GM06990 (cell line): ENCODE measurements at regions not wholly inside any gene's neighbourhood (a gene's known extent, or its start where the extent isn't known, plus 50 kb on each side); places are given as distances from the start of the nearest gene placed in this dataset.

Experiments
- DNase-seq: peaks from one replicate; pipeline ENCODE4 v3.0.0-alpha.2; 2011; ENCODE audit not compliant: insufficient read length; ENCODE audit errors: extremely low read depth
- H3K27me3 ChIP-seq: replicated peaks from 2 replicates; pipeline ENCODE4 v1.6.0; 2011; ENCODE audit warnings: low read length; ENCODE audit not compliant: control insufficient read depth, insufficient read depth
- H3K36me3 ChIP-seq: 2 replicates; pipeline ENCODE4 v1.5.1; 2011; ENCODE audit warnings: low read length; ENCODE audit not compliant: control insufficient read depth, insufficient read depth
- H3K4me3 ChIP-seq: replicated peaks from 2 replicates; pipeline ENCODE4 v1.5.1; 2011; ENCODE audit warnings: low read depth, mild to moderate bottlenecking, control low read depth, low read length
- CTCF ChIP-seq: IDR thresholded peaks from 2 replicates; pipeline ENCODE4 v1.5.1; 2011; ENCODE audit warnings: low read length, control low read depth, mild to moderate bottlenecking, inconsistent platforms; ENCODE audit not compliant: insufficient read depth, poor library complexity, severe bottlenecking

GRCh38 chr16:54808890-54809289, 121.8 kb upstream of the IRX5 start:
- Histone ChIP-seq H3K4me3 (no peak overlapping the region), H3K27me3 (no peaks in the 10 kb centered on the region), H3K36me3 (no peaks in the 10 kb centered on the region)
- no peak for DNase-seq
- no peak for TF ChIP-seq CTCF

DNA sequence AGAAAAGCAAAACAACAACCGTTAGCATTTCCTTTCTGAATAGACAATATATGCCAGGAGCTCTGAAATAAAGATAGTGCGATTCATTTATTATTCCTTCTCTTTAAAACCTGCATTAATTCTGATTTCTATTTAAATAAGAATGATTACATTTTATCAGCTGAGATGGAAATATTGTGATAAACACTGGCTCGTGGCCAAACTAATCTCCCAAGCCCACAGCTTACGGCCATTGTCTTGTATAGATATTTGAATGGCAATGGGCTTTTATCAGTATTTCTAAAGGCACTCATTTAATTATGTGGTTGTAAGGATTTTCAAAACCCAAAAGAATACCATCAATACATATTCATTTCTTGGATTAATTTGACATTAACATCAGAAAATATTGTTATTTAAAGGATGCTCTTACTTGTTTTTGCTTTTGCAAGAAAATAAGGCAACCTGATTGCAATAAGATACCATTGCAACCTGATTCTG, 123.7 kb upstream of the IRX5 start:
- no peaks in the 10 kb centered on the region for H3K36me3 ChIP-seq
- H3K27me3 ChIP-seq: no peaks in the 10 kb centered on the region
- H3K4me3 ChIP-seq: no peak overlapping the region
- DNase-seq: no peak
- no peak for TF ChIP-seq CTCF

- DNase-seq: no peak
- Histone ChIP-seq H3K4me3 (no peak overlapping the region), H3K36me3 (no peaks in the 10 kb centered on the region), H3K27me3 (no peaks in the 10 kb centered on the region)
- TF ChIP-seq CTCF: no peak
Observed at GRCh38 chr16:54806378-54806777, 124.3 kb upstream of the IRX5 start.

DNA sequence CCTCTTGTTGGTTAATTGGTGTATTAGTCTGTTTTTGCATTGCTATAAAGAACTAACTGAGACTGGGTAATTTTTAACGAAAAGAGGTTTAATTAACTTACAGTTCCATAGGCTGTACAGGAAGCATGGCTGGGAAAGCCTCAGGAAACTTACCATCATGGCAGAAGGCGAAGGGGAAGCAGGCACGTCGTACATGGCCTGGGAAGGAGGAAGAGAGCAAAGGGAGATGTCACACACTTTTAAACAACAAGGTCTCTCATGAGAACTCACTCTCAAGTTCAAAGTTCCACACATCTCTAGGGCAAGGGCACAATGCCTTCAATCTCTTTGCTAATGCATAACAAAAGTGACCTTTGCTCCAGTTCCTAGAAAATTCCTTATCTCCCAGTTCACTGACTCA, 125.0 kb upstream of the IRX5 start:
- Histone ChIP-seq H3K4me3 (no peak overlapping the region), H3K36me3 (no peaks in the 10 kb centered on the region), H3K27me3 (no peaks in the 10 kb centered on the region)
- TF ChIP-seq CTCF: no peak
- DNase-seq: no peak

GRCh38 chr16:54801057-54801844, 129.4 kb upstream of the IRX5 start:
- TF ChIP-seq CTCF: no peak
- Histone ChIP-seq H3K27me3 (no peaks in the 10 kb centered on the region), H3K36me3 (no peaks in the 10 kb centered on the region), H3K4me3 (no peak overlapping the region)
- no peak for DNase-seq
